Fibroblast of the aortic adventitia (primary cell): ENCODE measurements at regions not wholly inside any gene's neighbourhood (a gene's known extent, or its start where the extent isn't known, plus 50 kb on each side); places are given as distances from the start of the nearest gene placed in this dataset.

Experiments
- DNase-seq: peaks from one replicate; pipeline ENCODE4 v3.0.0-alpha.2; 2010; ENCODE audit warnings: low read depth
- H3K4me3 ChIP-seq: 2 replicates; pipeline ENCODE4 v1.5.1; 2011; ENCODE audit warnings: low read depth, mild to moderate bottlenecking, control low read depth, low read length, moderate library complexity
- TF ChIP-seq, protein P1 (sequence below): IDR thresholded peaks from 2 replicates; pipeline ENCODE4 v1.5.1; 2011; ENCODE audit warnings: mild to moderate bottlenecking, low read length, control low read depth, inconsistent platforms; ENCODE audit not compliant: insufficient read depth

DNA sequence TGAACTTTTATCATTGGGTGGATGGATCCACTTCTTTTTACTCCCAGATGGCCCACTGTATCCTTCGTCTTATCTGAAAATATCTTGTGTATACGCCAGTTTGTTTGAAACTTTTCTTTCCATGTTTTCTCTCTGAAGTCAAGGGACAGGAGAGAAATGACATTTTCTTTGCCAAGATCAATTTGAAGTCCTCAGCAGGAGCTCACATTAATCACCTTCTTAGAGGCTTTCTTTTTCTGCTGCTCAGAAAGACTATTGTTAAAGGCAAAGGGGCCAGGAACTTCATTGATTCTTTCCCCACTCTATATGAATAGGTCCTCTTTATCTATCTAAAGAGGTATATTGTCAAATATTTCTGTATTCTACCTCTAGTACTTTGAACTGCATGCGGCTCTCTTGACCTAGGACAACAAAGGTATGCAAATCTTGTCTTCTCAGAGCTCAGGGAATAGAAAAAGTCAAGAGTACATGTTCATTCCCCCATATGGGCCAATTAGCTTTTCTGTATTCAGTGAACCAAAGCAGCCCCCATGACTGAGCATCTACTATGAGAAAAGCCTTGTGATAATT is 583.3 kb downstream of the HS3ST4 start:
- TF ChIP-seq, protein P1, sequence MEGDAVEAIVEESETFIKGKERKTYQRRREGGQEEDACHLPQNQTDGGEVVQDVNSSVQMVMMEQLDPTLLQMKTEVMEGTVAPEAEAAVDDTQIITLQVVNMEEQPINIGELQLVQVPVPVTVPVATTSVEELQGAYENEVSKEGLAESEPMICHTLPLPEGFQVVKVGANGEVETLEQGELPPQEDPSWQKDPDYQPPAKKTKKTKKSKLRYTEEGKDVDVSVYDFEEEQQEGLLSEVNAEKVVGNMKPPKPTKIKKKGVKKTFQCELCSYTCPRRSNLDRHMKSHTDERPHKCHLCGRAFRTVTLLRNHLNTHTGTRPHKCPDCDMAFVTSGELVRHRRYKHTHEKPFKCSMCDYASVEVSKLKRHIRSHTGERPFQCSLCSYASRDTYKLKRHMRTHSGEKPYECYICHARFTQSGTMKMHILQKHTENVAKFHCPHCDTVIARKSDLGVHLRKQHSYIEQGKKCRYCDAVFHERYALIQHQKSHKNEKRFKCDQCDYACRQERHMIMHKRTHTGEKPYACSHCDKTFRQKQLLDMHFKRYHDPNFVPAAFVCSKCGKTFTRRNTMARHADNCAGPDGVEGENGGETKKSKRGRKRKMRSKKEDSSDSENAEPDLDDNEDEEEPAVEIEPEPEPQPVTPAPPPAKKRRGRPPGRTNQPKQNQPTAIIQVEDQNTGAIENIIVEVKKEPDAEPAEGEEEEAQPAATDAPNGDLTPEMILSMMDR: no peak
- no peak for DNase-seq

DNA sequence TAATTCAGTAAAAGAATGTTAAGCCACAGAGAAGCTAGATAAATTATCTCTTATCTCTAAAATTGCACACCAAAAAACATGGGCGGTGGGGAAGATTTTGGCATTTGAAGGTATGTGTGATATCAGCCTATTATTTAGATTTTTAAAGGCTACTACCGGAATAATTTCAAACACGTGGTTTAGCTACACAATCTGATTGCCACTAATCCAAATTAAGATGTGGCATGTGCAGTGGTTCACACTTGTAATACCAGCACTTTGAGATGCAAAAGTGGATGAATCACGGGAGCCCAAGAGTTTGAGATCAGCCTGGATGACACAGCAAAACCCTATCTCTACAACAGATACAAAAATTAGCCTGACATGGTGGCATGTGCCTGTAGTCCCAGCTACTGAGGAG is 584.5 kb downstream of the HS3ST4 start:
- TF ChIP-seq, protein P1: no peak
- no peak for DNase-seq

More for the DNA sequence above, 583.3 kb downstream of the HS3ST4 start:
- no peak overlapping the region for H3K4me3 ChIP-seq

GRCh38 chr16:26281381-26282110 is 589.8 kb downstream of the HS3ST4 start:
- TF ChIP-seq, protein P1: no peak
- no peak for DNase-seq
- no peak overlapping the region for H3K4me3 ChIP-seq

More for the DNA sequence above, 584.5 kb downstream of the HS3ST4 start:
- H3K4me3 ChIP-seq: no peak overlapping the region

DNA sequence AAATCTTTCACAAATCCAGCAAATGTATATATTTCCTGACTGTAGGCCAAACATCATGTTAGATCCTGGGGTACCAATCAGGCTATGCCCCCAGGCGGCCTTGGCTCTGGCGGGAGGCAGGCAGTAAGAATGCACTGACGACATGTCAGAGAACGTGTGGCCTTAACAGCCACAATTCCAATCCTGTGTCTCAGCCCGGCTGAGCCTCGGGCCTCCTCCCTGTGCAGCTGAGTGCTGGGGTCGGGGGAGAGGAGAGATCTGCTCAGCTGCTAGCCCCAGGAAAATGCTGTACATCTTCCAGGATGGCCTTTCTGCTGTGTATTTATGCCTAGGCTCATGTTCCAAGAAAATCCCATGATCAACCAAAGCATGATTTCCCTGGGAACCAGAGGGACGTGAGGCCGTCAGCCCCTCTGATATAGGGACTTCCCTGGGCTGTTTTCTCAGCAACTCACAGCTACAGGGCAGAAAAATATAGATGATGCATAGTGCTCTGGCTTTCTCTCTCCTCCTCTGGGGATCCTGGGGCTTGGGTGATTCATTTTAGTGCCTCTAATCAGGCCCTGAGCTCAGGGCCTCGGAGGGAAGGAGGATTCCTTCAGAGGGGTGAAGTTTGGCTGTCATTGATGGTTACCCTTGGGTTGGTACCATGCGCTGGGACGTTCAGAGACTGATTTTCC is 604.0 kb downstream of the HS3ST4 start:
- TF ChIP-seq, protein P1: no peak
- H3K4me3 ChIP-seq: no peak overlapping the region
- no peak for DNase-seq

- TF ChIP-seq, protein P1: no peak
- DNase-seq: no peak
- H3K4me3 ChIP-seq: no peak overlapping the region
These were observed 609.8 kb downstream of the HS3ST4 start for GRCh38 chr16:26301516-26301915.

GRCh38 chr16:26316683-26317464 is 625.1 kb downstream of the HS3ST4 start:
- no peak for DNase-seq
- no peak overlapping the region for H3K4me3 ChIP-seq
- TF ChIP-seq, protein P1: no peak
